Left lung (tissue), 4 donors: ENCODE measurements at regions not wholly inside any gene's neighbourhood (a gene's known extent, or its start where the extent isn't known, plus 50 kb on each side); places are given as distances from the start of the nearest gene placed in this dataset.

Source experiments
- ATAC-seq: fragments of 200-7000 bp; cut with Tn5 transposase; one replicate; pipeline ENCODE4 v1.9.1; 2020; ENCODE audit warnings: moderate library complexity
- DNase-seq, 4 donors: peaks; one replicate each; pipeline ENCODE4 v3.0.0-alpha.2; 2013 to 2020
- H3K27ac ChIP-seq, 2 donors: fragments of 200-600 bp; sonication (generic) in 1 of 2; one replicate each; pipeline versions ENCODE4 v1.5.0 to v1.8.0; 2020 to 2021
- H3K27me3 ChIP-seq, 2 donors: fragments of 200-600 bp; sonication (generic) in 1 of 2; one replicate each; pipeline versions ENCODE4 v1.5.0 to v1.8.0; 2020 to 2021
- H3K36me3 ChIP-seq, 2 donors: fragments of 200-600 bp; sonication (generic) in 1 of 2; one replicate each; pipeline versions ENCODE4 v1.5.0 to v1.8.0; 2020 to 2021
- H3K4me1 ChIP-seq, 2 donors: fragments of 200-600 bp; one replicate each; pipeline ENCODE4 v1.8.0; 2021
- H3K4me3 ChIP-seq, 2 donors: fragments of 200-600 bp; sonication (generic) in 1 of 2; one replicate each; pipeline versions ENCODE4 v1.5.0 to v1.8.0; 2020 to 2021; ENCODE audit warnings: mild to moderate bottlenecking in 1 of 2
- H3K9me3 ChIP-seq, 2 donors: fragments of 200-600 bp; sonication (generic) in 1 of 2; one replicate each; pipeline versions ENCODE4 v1.5.0 to v1.8.0; 2020 to 2021
- intact Hi-C, 2 donors: fragments of 100-400 bp; cut with DNase I; formaldehyde crosslinking; loops; one replicate each; pipeline versions ENCODE4 v1.11.2 to v1.14.2; 2022
- TF ChIP-seq, protein P1 (sequence below), 2 donors: fragments of 200-600 bp; sonication (generic) in 1 of 2; IDR thresholded peaks; one replicate each; pipeline versions ENCODE4 v1.5.0 to v1.8.0; 2021; ENCODE audit warnings: antibody characterized with exemption in 2 of 2
- donor health status: DM: no; HTN: yes; CAD: no.
- donor health status: DM: no; HTN: no; CAD: no.

- Histone ChIP-seq H3K4me1 (no peaks in the 10 kb centered on the region), H3K4me3 (no peak overlapping the region), H3K9me3 (no peaks in the 10 kb centered on the region), H3K36me3 (peaks cover 0 to 7% of the 10 kb centered on the region in 2 donors), H3K27me3 (no peaks in the 10 kb centered on the region), H3K27ac (no peak overlapping the region)
- DNase-seq (no peak), ATAC-seq (no peak)
- TF ChIP-seq, protein P1, sequence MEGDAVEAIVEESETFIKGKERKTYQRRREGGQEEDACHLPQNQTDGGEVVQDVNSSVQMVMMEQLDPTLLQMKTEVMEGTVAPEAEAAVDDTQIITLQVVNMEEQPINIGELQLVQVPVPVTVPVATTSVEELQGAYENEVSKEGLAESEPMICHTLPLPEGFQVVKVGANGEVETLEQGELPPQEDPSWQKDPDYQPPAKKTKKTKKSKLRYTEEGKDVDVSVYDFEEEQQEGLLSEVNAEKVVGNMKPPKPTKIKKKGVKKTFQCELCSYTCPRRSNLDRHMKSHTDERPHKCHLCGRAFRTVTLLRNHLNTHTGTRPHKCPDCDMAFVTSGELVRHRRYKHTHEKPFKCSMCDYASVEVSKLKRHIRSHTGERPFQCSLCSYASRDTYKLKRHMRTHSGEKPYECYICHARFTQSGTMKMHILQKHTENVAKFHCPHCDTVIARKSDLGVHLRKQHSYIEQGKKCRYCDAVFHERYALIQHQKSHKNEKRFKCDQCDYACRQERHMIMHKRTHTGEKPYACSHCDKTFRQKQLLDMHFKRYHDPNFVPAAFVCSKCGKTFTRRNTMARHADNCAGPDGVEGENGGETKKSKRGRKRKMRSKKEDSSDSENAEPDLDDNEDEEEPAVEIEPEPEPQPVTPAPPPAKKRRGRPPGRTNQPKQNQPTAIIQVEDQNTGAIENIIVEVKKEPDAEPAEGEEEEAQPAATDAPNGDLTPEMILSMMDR (IDR thresholded peaks at IDR 0.05) = no peak
- intact Hi-C loops = no loop called here
Observed at GRCh38 chr3:189027626-189028155, 144.1 kb upstream of the TPRG1 start.

DNA sequence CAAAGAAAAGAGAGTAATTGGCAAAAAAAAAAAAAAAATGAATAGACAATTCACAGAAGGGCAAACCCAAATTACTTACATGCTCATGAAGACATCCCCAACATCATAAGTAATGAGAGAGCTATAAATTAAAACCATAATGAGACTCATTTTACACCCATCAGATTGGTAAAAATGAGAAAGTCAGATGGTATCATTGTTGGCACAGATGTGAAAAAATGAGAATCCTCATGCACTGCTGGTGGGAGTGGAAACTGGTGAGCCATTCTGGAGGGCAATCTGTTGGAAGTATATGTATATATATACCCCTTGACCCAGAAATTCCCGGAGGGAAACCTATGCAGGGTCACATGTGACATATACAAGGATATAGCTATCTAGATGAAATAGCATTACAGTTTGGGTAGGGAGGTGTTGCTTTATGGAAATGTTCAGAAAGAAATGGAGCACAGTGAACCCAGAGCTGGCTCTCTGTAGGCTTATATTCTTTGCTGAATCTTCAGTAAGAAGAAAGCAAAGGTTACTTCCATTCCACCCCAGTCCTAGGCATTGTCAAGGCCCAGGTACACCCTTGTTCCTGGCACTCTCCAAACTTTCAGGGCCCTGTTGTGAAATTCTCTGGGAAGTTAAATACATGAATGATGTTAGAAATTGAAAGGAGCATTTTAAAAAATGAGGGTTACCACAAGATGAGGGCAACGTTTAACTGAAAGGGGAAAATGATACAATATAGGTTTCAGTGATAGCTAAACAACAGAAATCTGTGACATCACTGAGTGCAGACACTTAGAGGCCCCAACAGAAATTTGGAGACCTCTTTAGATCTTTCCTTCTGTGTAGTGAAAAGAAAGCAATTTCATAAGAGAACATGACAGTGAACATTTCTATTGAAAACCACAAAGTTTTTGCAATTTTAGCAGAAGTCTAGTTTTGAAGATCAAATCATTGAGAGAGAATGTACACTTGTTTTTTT, 132.7 kb upstream of the TPRG1 start:
- ATAC-seq (no peak), DNase-seq (no peak)
- Histone ChIP-seq H3K4me3 (no peak overlapping the region), H3K4me1 (peaks cover 0 to 17% of the 10 kb centered on the region in 2 donors), H3K27ac (no peak overlapping the region), H3K9me3 (no peaks in the 10 kb centered on the region), H3K27me3 (no peaks in the 10 kb centered on the region), H3K36me3 (no peaks in the 10 kb centered on the region)
- TF ChIP-seq, protein P1 (IDR thresholded peaks at IDR 0.05) = no peak
- intact Hi-C loops = no loop called here

DNA sequence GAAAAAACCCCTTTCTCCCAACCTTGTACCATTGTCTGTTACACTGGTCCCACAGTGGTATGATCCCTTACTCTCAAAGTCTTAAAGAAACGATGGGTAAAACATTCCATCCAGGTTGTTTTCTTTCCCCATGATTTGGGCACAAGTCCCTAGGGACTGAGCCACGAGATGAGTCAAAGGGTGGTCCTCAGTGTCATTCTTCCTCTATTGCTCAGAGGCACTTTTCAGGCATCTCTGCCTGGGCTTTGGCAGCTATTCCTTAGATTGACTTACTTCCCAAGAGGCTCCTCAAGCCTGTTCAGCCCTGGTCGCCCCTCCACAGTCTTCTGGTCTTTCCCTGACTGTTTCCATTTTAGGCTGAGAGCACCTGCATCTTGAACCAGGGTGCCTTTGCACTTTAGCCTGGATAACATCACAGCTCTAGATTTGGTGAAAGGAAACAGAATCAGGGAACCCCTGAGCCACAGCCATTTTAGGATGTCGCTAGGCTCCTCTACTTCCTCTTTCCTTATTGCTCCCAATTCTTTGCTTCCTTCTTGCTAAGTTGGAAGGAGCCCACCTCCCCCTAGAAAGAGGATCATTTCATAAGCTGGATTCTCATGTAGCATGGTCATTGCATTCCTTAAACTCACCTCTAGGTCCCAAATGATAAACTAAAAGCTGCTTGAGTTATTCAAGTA, 131.0 kb upstream of the TPRG1 start:
- H3K9me3 ChIP-seq = no peaks in the 10 kb centered on the region
- peaks cover 0 to 17% of the 10 kb centered on the region in 2 donors for H3K4me1 ChIP-seq
- no peak for DNase-seq
- no peaks in the 10 kb centered on the region for H3K27me3 ChIP-seq
- no peak overlapping the region for H3K27ac ChIP-seq
- intact Hi-C loops = no loop called here
- no peaks in the 10 kb centered on the region for H3K36me3 ChIP-seq
- H3K4me3 ChIP-seq = no peak overlapping the region
- ATAC-seq = no peak
- TF ChIP-seq, protein P1 (IDR thresholded peaks at IDR 0.05) = no peak

DNA sequence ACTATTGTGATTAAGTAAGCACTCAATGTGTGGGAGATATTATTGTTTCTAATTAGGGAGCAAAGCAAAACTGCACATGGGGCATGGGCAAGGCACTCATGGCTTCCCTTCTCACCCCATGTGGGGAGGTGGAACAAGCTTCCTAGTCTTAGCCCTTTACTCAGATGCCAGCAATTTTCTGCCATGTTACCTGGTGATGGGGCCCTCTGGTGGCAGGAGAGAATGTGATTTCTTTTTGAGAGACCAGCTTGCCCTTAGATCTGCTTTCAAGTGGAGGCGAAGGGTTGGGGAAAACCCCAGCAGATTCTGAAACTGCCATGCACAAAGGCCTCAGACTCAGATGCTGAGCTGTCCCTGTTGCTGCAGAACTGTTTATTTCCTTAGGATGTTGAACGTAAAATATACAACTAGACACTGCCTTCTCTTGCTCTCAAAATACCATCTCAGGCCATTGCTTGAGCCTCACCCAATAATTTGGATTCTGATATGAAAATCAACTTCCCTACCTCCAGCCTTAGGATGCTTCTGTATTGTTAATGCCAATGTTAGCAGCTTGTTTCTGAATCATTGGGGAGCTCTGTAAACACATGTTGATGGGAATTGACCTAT, 130.2 kb upstream of the TPRG1 start:
- H3K36me3 ChIP-seq = no peaks in the 10 kb centered on the region
- no peaks in the 10 kb centered on the region for H3K27me3 ChIP-seq
- no peaks in the 10 kb centered on the region for H3K9me3 ChIP-seq
- ATAC-seq (peak; percentile 94), DNase-seq (peak in 1 of 4 donors; percentile 21)
- TF ChIP-seq, protein P1 (IDR thresholded peaks at IDR 0.05) = peak; percentile 17 to 19
- peaks cover 0 to 17% of the 10 kb centered on the region in 2 donors for H3K4me1 ChIP-seq
- no peak overlapping the region for H3K27ac ChIP-seq
- intact Hi-C loops = no loop called here
- no peak overlapping the region for H3K4me3 ChIP-seq
